GM23338 (cell line): ENCODE measurements at regions not wholly inside any gene's neighbourhood (a gene's known extent, or its start where the extent isn't known, plus 50 kb on each side); places are given as distances from the start of the nearest gene placed in this dataset.

ENCODE experiments used
- ATAC-seq: fragments of 200-7000 bp; cut with Tn5 transposase; 3 replicates; pipeline ENCODE4 v1.9.1; 2020
- DNase-seq: peaks from one replicate; pipeline ENCODE4 v3.0.0-alpha.2; 2015; ENCODE audit warnings: low spot score
- H2AFZ ChIP-seq: fragments of 200-600 bp; sonication (generic); 2 replicates; pipeline ENCODE4 v1.8.0; 2016; ENCODE audit warnings: antibody characterized with exemption, mild to moderate bottlenecking, moderate library complexity
- H3F3A ChIP-seq: fragments of 200-600 bp; sonication (generic); replicated peaks from 2 replicates; pipeline ENCODE4 v1.8.0; 2017; ENCODE audit warnings: antibody characterized with exemption, mixed run types, low read depth
- H3K27ac ChIP-seq: fragments of 200-600 bp; sonication (generic); 2 replicates; pipeline ENCODE4 v1.6.1; 2016; ENCODE audit warnings: low read depth
- H3K27me3 ChIP-seq: fragments of 200-600 bp; sonication (generic); 2 replicates; pipeline ENCODE4 v1.8.0; 2016; ENCODE audit warnings: mild to moderate bottlenecking, mixed run types, moderate library complexity; ENCODE audit not compliant: insufficient read depth
- H3K36me3 ChIP-seq: fragments of 200-600 bp; sonication (generic); 2 replicates; pipeline ENCODE4 v1.8.0; 2016; ENCODE audit warnings: mild to moderate bottlenecking; ENCODE audit not compliant: insufficient read depth
- H3K4me1 ChIP-seq: fragments of 200-600 bp; sonication (generic); 2 replicates; pipeline ENCODE4 v1.8.0; 2016; ENCODE audit warnings: mild to moderate bottlenecking, moderate library complexity; ENCODE audit not compliant: insufficient read depth
- H3K4me2 ChIP-seq: fragments of 200-600 bp; sonication (generic); 2 replicates; pipeline ENCODE4 v1.7.1; 2017; ENCODE audit warnings: mixed run types
- H3K4me3 ChIP-seq: fragments of 200-600 bp; sonication (generic); 2 replicates; pipeline ENCODE4 v1.6.1; 2016; ENCODE audit warnings: mixed run types
- H3K79me2 ChIP-seq: fragments of 200-600 bp; sonication (generic); replicated peaks from 2 replicates; pipeline ENCODE4 v1.8.0; 2017; ENCODE audit warnings: mild to moderate bottlenecking; ENCODE audit not compliant: insufficient read depth
- H3K9me2 ChIP-seq: fragments of 200-600 bp; sonication (generic); 2 replicates; pipeline ENCODE4 v1.8.0; 2017; ENCODE audit not compliant: insufficient read depth
- H4K20me1 ChIP-seq: fragments of 200-600 bp; sonication (generic); replicated peaks from 2 replicates; pipeline ENCODE4 v1.8.0; 2017; ENCODE audit warnings: mild to moderate bottlenecking; ENCODE audit not compliant: insufficient read depth
- H3K27ac Mint-ChIP-seq: 2 replicates; pipeline ENCODE4 v1.8.0; 2020; ENCODE audit warnings: inconsistent platforms, mild to moderate bottlenecking, moderate library complexity, mixed read lengths
- H3K27me3 Mint-ChIP-seq: 3 replicates; pipeline ENCODE4 v1.8.0; 2022; ENCODE audit warnings: low read depth, mild to moderate bottlenecking, moderate library complexity, mixed read lengths, inconsistent platforms; ENCODE audit not compliant: insufficient read depth, poor library complexity
- H3K36me3 Mint-ChIP-seq: 3 replicates; pipeline ENCODE4 v1.8.0; 2021; ENCODE audit warnings: low read depth, mild to moderate bottlenecking, inconsistent platforms, moderate library complexity, mixed read lengths
- H3K4me1 Mint-ChIP-seq: 3 replicates; pipeline ENCODE4 v1.8.0; 2020; ENCODE audit warnings: mild to moderate bottlenecking, inconsistent platforms, mixed read lengths
- H3K4me3 Mint-ChIP-seq: 3 replicates; pipeline ENCODE4 v1.8.0; 2021; ENCODE audit warnings: moderate library complexity, mild to moderate bottlenecking, inconsistent platforms, mixed read lengths
- H3K9me3 Mint-ChIP-seq: 3 replicates; pipeline ENCODE4 v1.8.0; 2020; ENCODE audit warnings: moderate library complexity, mild to moderate bottlenecking, inconsistent platforms, mixed read lengths
- CREB1 ChIP-seq: fragments of 250-450 bp; sonication (Bioruptor Pico); IDR thresholded peaks from 2 replicates; pipeline ENCODE4 v1.5.0; 2020; ENCODE audit warnings: low read depth, mild to moderate bottlenecking, moderate library complexity
- EZH2 ChIP-seq: fragments of 200-600 bp; sonication (generic); IDR thresholded peaks from one replicate; pipeline ENCODE4 v1.8.0; 2017; ENCODE audit warnings: antibody characterized with exemption, mild to moderate bottlenecking, low read depth; ENCODE audit not compliant: unreplicated experiment
- EZH2phosphoT487 ChIP-seq: fragments of 200-600 bp; sonication (generic); IDR thresholded peaks from one replicate; pipeline ENCODE4 v1.8.1; 2018; ENCODE audit warnings: antibody characterized with exemption; ENCODE audit not compliant: unreplicated experiment
- JUNB ChIP-seq: IDR thresholded peaks from one replicate; pipeline ENCODE4 v1.6.1; 2016; ENCODE audit warnings: antibody characterized with exemption; ENCODE audit not compliant: unreplicated experiment
- POLR2AphosphoS5 ChIP-seq: IDR thresholded peaks from 2 replicates; pipeline ENCODE4 v1.6.1; 2016; ENCODE audit warnings: antibody characterized with exemption, low read depth
- STAT1 ChIP-seq: IDR thresholded peaks from one replicate; pipeline ENCODE4 v1.6.1; 2016; ENCODE audit warnings: antibody characterized with exemption; ENCODE audit not compliant: unreplicated experiment
- ZNF114 ChIP-seq: fragments of 250-450 bp; sonication (Bioruptor Pico); IDR thresholded peaks from 2 replicates; pipeline ENCODE4 v1.5.0; 2020; ENCODE audit warnings: mild to moderate bottlenecking, moderate library complexity
- ZNF331 ChIP-seq: fragments of 250-450 bp; sonication (Bioruptor Pico); IDR thresholded peaks from 2 replicates; pipeline ENCODE4 v1.5.0; 2020; ENCODE audit warnings: low read depth, mild to moderate bottlenecking, moderate library complexity
- TF ChIP-seq, protein P1 (sequence below): IDR thresholded peaks from one replicate; pipeline ENCODE4 v1.6.1; 2018; ENCODE audit warnings: antibody characterized with exemption; ENCODE audit not compliant: unreplicated experiment
- TF ChIP-seq, protein P2 (sequence below): fragments of 250-450 bp; sonication (Bioruptor Pico); IDR thresholded peaks from 2 replicates; pipeline ENCODE4 v1.5.0; 2020; ENCODE audit warnings: mild to moderate bottlenecking, moderate library complexity

DNA sequence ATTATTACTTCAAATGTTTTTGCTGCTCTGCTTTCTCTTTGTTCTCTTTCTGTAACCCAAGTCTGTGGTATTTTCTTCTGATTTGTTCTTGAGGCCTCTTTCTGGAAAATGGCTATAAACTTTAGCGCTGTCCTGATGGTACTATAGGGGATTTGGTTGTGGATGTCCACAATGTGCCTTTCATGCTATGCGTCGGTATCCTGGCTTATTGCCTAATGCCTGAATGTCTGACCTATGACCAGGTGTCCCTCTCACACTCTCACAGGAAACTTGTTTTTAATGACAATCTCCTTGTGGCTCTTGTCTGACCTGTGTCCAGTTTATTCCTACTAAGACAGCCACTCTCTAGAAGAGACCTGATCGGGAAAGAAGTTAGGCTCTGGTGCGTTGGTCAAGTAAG, 222.4 kb upstream of the NR3C2 start:
- Histone ChIP-seq H3K4me3 (no peak overlapping the region), H3K9me2 (peaks cover 4% of the 10 kb centered on the region; the same call in 1 of the 2 replicates), H3K4me2 (no peak overlapping the region), H3F3A (no peaks in the 10 kb centered on the region), H3K27ac (no peak overlapping the region), H4K20me1 (no peaks in the 10 kb centered on the region), H2AFZ (no peak overlapping the region), H3K79me2 (no peaks in the 10 kb centered on the region), H3K36me3 (no peaks in the 10 kb centered on the region), H3K4me1 (no peaks in the 10 kb centered on the region), H3K27me3 (no peaks in the 10 kb centered on the region)
- Mint-ChIP-seq H3K9me3 (no peaks in the 10 kb centered on the region), H3K27me3 (no peaks in the 10 kb centered on the region), H3K27ac (no peak overlapping the region), H3K4me1 (no peaks in the 10 kb centered on the region), H3K4me3 (no peak overlapping the region), H3K36me3 (no peaks in the 10 kb centered on the region)
- no peak for TF ChIP-seq EZH2
- TF ChIP-seq ZNF114 (CRISPR knock-in tag) = no peak
- TF ChIP-seq STAT1 = no peak
- TF ChIP-seq ZNF331 (CRISPR knock-in tag) = no peak
- TF ChIP-seq CREB1 = no peak
- TF ChIP-seq JUNB = no peak
- TF ChIP-seq, protein P1, sequence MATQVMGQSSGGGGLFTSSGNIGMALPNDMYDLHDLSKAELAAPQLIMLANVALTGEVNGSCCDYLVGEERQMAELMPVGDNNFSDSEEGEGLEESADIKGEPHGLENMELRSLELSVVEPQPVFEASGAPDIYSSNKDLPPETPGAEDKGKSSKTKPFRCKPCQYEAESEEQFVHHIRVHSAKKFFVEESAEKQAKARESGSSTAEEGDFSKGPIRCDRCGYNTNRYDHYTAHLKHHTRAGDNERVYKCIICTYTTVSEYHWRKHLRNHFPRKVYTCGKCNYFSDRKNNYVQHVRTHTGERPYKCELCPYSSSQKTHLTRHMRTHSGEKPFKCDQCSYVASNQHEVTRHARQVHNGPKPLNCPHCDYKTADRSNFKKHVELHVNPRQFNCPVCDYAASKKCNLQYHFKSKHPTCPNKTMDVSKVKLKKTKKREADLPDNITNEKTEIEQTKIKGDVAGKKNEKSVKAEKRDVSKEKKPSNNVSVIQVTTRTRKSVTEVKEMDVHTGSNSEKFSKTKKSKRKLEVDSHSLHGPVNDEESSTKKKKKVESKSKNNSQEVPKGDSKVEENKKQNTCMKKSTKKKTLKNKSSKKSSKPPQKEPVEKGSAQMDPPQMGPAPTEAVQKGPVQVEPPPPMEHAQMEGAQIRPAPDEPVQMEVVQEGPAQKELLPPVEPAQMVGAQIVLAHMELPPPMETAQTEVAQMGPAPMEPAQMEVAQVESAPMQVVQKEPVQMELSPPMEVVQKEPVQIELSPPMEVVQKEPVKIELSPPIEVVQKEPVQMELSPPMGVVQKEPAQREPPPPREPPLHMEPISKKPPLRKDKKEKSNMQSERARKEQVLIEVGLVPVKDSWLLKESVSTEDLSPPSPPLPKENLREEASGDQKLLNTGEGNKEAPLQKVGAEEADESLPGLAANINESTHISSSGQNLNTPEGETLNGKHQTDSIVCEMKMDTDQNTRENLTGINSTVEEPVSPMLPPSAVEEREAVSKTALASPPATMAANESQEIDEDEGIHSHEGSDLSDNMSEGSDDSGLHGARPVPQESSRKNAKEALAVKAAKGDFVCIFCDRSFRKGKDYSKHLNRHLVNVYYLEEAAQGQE = no peak
- TF ChIP-seq EZH2phosphoT487 = no peak
- TF ChIP-seq, protein P2, sequence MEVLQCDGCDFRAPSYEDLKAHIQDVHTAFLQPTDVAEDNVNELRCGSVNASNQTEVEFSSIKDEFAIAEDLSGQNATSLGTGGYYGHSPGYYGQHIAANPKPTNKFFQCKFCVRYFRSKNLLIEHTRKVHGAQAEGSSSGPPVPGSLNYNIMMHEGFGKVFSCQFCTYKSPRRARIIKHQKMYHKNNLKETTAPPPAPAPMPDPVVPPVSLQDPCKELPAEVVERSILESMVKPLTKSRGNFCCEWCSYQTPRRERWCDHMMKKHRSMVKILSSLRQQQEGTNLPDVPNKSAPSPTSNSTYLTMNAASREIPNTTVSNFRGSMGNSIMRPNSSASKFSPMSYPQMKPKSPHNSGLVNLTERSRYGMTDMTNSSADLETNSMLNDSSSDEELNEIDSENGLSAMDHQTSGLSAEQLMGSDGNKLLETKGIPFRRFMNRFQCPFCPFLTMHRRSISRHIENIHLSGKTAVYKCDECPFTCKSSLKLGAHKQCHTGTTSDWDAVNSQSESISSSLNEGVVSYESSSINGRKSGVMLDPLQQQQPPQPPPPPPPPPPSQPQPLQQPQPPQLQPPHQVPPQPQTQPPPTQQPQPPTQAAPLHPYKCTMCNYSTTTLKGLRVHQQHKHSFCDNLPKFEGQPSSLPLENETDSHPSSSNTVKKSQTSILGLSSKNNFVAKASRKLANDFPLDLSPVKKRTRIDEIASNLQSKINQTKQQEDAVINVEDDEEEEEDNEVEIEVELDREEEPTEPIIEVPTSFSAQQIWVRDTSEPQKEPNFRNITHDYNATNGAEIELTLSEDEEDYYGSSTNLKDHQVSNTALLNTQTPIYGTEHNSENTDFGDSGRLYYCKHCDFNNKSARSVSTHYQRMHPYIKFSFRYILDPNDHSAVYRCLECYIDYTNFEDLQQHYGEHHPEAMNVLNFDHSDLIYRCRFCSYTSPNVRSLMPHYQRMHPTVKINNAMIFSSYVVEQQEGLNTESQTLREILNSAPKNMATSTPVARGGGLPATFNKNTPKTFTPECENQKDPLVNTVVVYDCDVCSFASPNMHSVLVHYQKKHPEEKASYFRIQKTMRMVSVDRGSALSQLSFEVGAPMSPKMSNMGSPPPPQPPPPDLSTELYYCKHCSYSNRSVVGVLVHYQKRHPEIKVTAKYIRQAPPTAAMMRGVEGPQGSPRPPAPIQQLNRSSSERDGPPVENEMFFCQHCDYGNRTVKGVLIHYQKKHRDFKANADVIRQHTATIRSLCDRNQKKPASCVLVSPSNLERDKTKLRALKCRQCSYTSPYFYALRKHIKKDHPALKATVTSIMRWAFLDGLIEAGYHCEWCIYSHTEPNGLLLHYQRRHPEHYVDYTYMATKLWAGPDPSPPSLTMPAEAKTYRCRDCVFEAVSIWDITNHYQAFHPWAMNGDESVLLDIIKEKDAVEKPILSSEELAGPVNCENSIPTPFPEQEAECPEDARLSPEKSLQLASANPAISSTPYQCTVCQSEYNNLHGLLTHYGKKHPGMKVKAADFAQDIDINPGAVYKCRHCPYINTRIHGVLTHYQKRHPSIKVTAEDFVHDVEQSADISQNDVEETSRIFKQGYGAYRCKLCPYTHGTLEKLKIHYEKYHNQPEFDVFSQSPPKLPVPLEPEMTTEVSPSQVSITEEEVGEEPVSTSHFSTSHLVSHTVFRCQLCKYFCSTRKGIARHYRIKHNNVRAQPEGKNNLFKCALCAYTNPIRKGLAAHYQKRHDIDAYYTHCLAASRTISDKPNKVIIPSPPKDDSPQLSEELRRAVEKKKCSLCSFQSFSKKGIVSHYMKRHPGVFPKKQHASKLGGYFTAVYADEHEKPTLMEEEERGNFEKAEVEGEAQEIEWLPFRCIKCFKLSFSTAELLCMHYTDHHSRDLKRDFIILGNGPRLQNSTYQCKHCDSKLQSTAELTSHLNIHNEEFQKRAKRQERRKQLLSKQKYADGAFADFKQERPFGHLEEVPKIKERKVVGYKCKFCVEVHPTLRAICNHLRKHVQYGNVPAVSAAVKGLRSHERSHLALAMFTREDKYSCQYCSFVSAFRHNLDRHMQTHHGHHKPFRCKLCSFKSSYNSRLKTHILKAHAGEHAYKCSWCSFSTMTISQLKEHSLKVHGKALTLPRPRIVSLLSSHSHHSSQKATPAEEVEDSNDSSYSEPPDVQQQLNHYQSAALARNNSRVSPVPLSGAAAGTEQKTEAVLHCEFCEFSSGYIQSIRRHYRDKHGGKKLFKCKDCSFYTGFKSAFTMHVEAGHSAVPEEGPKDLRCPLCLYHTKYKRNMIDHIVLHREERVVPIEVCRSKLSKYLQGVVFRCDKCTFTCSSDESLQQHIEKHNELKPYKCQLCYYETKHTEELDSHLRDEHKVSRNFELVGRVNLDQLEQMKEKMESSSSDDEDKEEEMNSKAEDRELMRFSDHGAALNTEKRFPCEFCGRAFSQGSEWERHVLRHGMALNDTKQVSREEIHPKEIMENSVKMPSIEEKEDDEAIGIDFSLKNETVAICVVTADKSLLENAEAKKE = no peak
- TF ChIP-seq POLR2AphosphoS5 = no peak
- ATAC-seq (no peak), DNase-seq (no peak)
